ENCODE measurements at regions not wholly inside any gene's neighbourhood (a gene's known extent, or its start where the extent isn't known, plus 50 kb on each side); places are given as distances from the start of the nearest gene placed in this dataset.
A peak's percentile ranks its signal among the peaks of the same experiment; 100 is the strongest.
"Not testable (repeated sequence)": the region's sequence is repeated elsewhere in the genome, so short reads cannot be mapped to it uniquely, and the experiment has no call there.

DNA sequence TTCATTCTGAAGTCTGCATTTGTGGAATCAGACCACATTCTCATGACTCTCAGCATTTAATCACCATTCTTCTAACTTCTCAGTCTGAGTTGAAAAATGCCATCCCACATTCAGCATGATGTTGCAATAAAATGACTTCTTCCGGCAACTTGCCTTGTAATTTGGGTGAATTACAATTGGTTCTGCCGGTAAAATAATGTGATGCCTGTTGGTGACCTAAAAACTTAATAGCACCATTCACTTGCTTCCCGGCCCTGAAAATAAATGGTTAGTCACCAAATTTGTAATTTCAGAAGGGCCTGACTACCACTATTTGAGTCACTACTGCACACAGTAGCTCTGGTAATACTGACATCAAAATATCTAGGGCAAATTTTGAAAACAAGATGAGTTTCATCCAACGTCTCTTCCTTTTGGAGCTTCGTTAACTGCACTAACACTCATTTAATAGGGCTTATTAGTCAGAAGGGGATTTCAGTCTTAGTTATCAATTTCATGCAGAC, 637.1 kb upstream of the CHAC2 start:
- H3K27me3 ChIP-seq (ENCODE audit: control insufficient read depth, insufficient read depth, low read length): no peaks in the 10 kb centered on the region
- no peaks in the 10 kb centered on the region for H3K4me1 ChIP-seq (ENCODE audit: control insufficient read depth, insufficient read depth, low read length)
- no peak overlapping the region for H3K4me3 ChIP-seq (ENCODE audit: low read depth, low read length)
- no peaks in the 10 kb centered on the region for H3K9me3 ChIP-seq (ENCODE audit: control insufficient read depth, insufficient read depth, low read length)
- H3K36me3 ChIP-seq (ENCODE audit: control insufficient read depth, insufficient read depth, low read length): no peaks in the 10 kb centered on the region
- DNase-seq (ENCODE audit: low read depth in 4 of 6, low spot score in 6 of 6): no peak
- no peak overlapping the region for H3K27ac ChIP-seq (ENCODE audit: low read depth, low read length)
- no CpG with 5 or more reads among the region's 5 CpGs for WGBS (ENCODE audit: insufficient coverage)

GRCh38 chr2:53129851-53130250, 637.8 kb upstream of the CHAC2 start:
- H3K4me3 ChIP-seq (ENCODE audit: low read depth, low read length): no peak overlapping the region
- no peaks in the 10 kb centered on the region for H3K4me1 ChIP-seq (ENCODE audit: control insufficient read depth, insufficient read depth, low read length)
- DNase-seq (ENCODE audit: low read depth in 4 of 6, low spot score in 6 of 6): peak in 1 of 6 donors; percentile 12
- no peaks in the 10 kb centered on the region for H3K9me3 ChIP-seq (ENCODE audit: control insufficient read depth, insufficient read depth, low read length)
- 83% methylated on average over 1 of the region's 1 CpG for WGBS (ENCODE audit: insufficient coverage)
- no peaks in the 10 kb centered on the region for H3K27me3 ChIP-seq (ENCODE audit: control insufficient read depth, insufficient read depth, low read length)
- H3K27ac ChIP-seq (ENCODE audit: low read depth, low read length): no peak overlapping the region
- H3K36me3 ChIP-seq (ENCODE audit: control insufficient read depth, insufficient read depth, low read length): no peaks in the 10 kb centered on the region

DNA sequence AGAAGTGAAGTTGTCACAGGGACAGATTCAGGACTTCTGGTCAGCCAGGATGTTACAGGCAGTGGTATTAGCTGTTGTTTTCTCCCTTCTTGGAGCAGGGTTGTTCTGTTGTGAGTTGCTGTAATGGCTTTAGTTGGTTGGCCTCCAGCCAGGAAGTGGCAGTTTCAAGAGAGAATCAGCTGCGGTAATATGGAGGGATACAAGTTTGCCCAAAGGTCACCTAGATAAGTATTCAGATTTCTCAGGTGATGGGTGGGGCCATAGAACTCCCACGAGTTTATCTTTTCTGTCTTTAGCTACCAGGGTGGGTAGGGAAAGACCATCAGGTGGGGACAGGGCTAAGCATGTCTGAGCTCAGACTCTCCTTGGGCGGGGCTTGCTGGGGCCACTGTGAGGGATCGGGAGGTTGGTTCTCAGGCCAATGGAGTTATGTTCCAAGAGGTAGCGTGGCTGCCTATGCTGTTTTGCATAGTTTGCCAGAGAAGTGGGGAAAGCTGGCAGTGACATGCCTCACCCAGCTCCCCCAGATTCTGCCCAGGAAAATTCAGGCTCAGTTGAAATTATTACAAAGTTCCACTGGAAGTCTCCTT, 640.4 kb upstream of the CHAC2 start:
- 96% methylated on average over 4 of the region's 5 CpGs for WGBS (ENCODE audit: insufficient coverage)
- DNase-seq (ENCODE audit: low read depth in 4 of 6, low spot score in 6 of 6): no peak
- Histone ChIP-seq H3K4me1 (ENCODE audit: control insufficient read depth, insufficient read depth, low read length) (no peaks in the 10 kb centered on the region), H3K27me3 (ENCODE audit: control insufficient read depth, insufficient read depth, low read length) (no peaks in the 10 kb centered on the region), H3K9me3 (ENCODE audit: control insufficient read depth, insufficient read depth, low read length) (no peaks in the 10 kb centered on the region), H3K36me3 (ENCODE audit: control insufficient read depth, insufficient read depth, low read length) (no peaks in the 10 kb centered on the region), H3K4me3 (ENCODE audit: low read depth, low read length) (no peak overlapping the region), H3K27ac (ENCODE audit: low read depth, low read length) (no peak overlapping the region)

DNA sequence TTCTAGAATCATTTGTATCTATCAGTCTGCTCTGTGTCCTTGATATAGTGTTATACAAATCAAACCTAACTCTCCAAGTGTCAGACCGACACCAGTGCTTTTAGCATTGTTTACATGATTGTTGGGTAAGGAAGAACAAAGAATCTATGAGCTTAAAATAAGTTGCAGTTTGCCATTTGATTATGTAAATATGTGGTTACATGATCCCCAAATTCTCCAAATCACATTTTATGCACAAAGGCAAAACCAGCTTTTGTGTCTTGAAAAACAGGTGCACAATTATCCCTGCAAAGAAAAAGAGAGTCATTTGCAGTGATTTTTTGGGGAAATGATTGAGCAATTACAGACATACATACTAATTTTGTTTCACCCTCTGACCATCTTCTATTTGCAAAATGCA, 652.6 kb upstream of the CHAC2 start:
- Histone ChIP-seq H3K4me3 (ENCODE audit: low read depth, low read length) (no peak overlapping the region), H3K36me3 (ENCODE audit: control insufficient read depth, insufficient read depth, low read length) (no peaks in the 10 kb centered on the region), H3K9me3 (ENCODE audit: control insufficient read depth, insufficient read depth, low read length) (no peaks in the 10 kb centered on the region), H3K4me1 (ENCODE audit: control insufficient read depth, insufficient read depth, low read length) (no peaks in the 10 kb centered on the region), H3K27me3 (ENCODE audit: control insufficient read depth, insufficient read depth, low read length) (no peaks in the 10 kb centered on the region), H3K27ac (ENCODE audit: low read depth, low read length) (no peak overlapping the region)
- DNase-seq (ENCODE audit: low read depth in 4 of 6, low spot score in 6 of 6): peak in 1 of 6 donors; percentile 61
- no CpG with 5 or more reads among the region's 1 CpG for WGBS (ENCODE audit: insufficient coverage)

DNA sequence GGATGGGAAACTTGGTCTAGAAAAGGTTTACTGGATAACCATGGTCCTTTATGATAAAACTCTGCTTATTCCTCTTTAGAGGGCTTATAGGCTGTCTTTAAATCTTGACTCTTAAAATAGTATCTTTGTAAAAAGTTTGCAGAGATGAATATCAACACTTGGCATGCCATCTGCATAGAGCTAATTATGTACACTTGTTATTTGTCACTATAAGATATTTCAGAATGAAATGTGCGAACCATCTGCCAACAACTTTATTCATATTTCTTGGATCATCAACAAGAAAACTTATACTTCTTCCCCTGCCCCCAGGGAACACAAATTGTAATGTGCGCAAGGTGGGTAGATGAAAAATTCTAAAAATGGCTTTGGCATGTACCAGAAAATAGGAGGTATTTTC, 653.0 kb upstream of the CHAC2 start:
- peak in 1 of 6 donors; percentile 84 for DNase-seq (ENCODE audit: low read depth in 4 of 6, low spot score in 6 of 6)
- Histone ChIP-seq H3K9me3 (ENCODE audit: control insufficient read depth, insufficient read depth, low read length) (no peaks in the 10 kb centered on the region), H3K27me3 (ENCODE audit: control insufficient read depth, insufficient read depth, low read length) (no peaks in the 10 kb centered on the region), H3K4me3 (ENCODE audit: low read depth, low read length) (no peak overlapping the region), H3K27ac (ENCODE audit: low read depth, low read length) (no peak overlapping the region), H3K4me1 (ENCODE audit: control insufficient read depth, insufficient read depth, low read length) (no peaks in the 10 kb centered on the region), H3K36me3 (ENCODE audit: control insufficient read depth, insufficient read depth, low read length) (no peaks in the 10 kb centered on the region)
- WGBS (ENCODE audit: insufficient coverage): no CpG with 5 or more reads among the region's 2 CpGs

DNA sequence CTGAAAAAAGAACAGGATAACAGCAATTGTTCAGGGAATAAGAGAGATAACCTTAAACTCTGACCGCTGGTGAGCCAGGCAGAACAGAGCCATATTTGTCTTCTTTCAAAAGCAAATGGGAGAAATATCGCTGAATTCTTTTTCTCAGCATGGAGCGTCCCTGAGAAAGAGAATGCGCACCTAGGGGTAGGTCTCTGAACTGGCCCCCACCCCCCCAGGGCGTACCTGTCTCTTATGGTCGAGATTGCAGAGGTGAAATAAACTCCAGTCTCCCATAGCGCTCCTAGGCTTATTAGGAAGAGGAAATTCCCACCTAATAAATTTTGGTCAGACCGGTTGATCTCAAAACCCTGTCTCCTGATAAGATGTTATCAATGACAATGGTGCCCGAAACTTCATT, 655.2 kb upstream of the CHAC2 start:
- not testable (repeated sequence) for DNase-seq (ENCODE audit: low read depth in 4 of 6, low spot score in 6 of 6); H3K4me1 ChIP-seq (ENCODE audit: control insufficient read depth, insufficient read depth, low read length); H3K36me3 ChIP-seq (ENCODE audit: control insufficient read depth, insufficient read depth, low read length); H3K27me3 ChIP-seq (ENCODE audit: control insufficient read depth, insufficient read depth, low read length); H3K9me3 ChIP-seq (ENCODE audit: control insufficient read depth, insufficient read depth, low read length); H3K4me3 ChIP-seq (ENCODE audit: low read depth, low read length); H3K27ac ChIP-seq (ENCODE audit: low read depth, low read length)
- 70% methylated on average over 2 of the region's 9 CpGs for WGBS (ENCODE audit: insufficient coverage)

- H3K4me1 ChIP-seq (ENCODE audit: control insufficient read depth, insufficient read depth, low read length): no peaks in the 10 kb centered on the region
- no peaks in the 10 kb centered on the region for H3K36me3 ChIP-seq (ENCODE audit: control insufficient read depth, insufficient read depth, low read length)
- no peaks in the 10 kb centered on the region for H3K27me3 ChIP-seq (ENCODE audit: control insufficient read depth, insufficient read depth, low read length)
- no CpG with 5 or more reads among the region's 3 CpGs for WGBS (ENCODE audit: insufficient coverage)
- H3K4me3 ChIP-seq (ENCODE audit: low read depth, low read length): no peak overlapping the region
- no peak overlapping the region for H3K27ac ChIP-seq (ENCODE audit: low read depth, low read length)
- no peaks in the 10 kb centered on the region for H3K9me3 ChIP-seq (ENCODE audit: control insufficient read depth, insufficient read depth, low read length)
- no peak for DNase-seq (ENCODE audit: low read depth in 4 of 6, low spot score in 6 of 6)
Measured at GRCh38 chr2:53111406-53111805, 656.2 kb upstream of the CHAC2 start.

DNA sequence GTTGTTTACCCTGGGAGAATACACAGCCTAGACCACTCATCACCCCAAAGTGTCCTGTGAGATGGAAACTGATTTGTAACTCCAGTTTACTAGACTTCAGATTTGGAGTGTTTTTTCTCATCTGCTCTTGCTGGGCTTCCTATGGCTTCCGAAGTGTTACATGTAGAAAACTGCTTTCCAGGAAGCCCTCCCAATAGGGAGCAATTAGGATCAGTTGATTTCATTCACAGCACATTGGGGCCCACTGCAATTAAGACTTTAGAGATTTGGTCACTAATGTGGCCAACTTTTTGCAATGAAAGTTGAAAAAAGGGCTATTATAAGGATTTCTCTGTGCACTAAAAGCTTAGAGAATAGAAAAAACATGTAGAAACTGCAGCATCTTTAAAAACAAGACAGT, 656.6 kb upstream of the CHAC2 start:
- Histone ChIP-seq H3K4me3 (ENCODE audit: low read depth, low read length) (no peak overlapping the region), H3K27ac (ENCODE audit: low read depth, low read length) (no peak overlapping the region), H3K4me1 (ENCODE audit: control insufficient read depth, insufficient read depth, low read length) (no peaks in the 10 kb centered on the region), H3K9me3 (ENCODE audit: control insufficient read depth, insufficient read depth, low read length) (no peaks in the 10 kb centered on the region), H3K27me3 (ENCODE audit: control insufficient read depth, insufficient read depth, low read length) (no peaks in the 10 kb centered on the region), H3K36me3 (ENCODE audit: control insufficient read depth, insufficient read depth, low read length) (no peaks in the 10 kb centered on the region)
- no CpG with 5 or more reads among the region's 1 CpG for WGBS (ENCODE audit: insufficient coverage)
- DNase-seq (ENCODE audit: low read depth in 4 of 6, low spot score in 6 of 6): peak in 4 of 6 donors; percentile 2 to 77 (median 20)

DNA sequence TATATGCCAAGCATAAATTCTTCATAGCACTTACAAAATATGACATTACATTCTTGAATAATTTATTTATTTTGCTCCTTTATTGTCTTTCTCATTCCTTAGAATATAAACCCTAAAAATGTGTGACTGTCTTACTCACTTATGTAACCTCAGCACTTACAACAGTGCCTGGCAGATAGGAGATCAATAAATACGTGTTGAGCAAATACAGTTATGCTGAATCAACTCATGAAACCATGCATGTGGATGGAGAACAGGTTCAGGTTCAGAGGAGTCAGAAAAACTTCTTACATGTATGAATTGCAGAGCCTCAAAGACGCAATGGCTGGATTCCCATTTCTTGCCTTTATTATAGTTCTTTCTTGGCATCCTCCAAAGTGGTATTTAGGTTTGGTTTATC, 659.4 kb upstream of the CHAC2 start:
- Histone ChIP-seq H3K4me1 (ENCODE audit: control insufficient read depth, insufficient read depth, low read length) (no peaks in the 10 kb centered on the region), H3K36me3 (ENCODE audit: control insufficient read depth, insufficient read depth, low read length) (no peaks in the 10 kb centered on the region), H3K27me3 (ENCODE audit: control insufficient read depth, insufficient read depth, low read length) (no peaks in the 10 kb centered on the region), H3K27ac (ENCODE audit: low read depth, low read length) (no peak overlapping the region), H3K4me3 (ENCODE audit: low read depth, low read length) (no peak overlapping the region), H3K9me3 (ENCODE audit: control insufficient read depth, insufficient read depth, low read length) (no peaks in the 10 kb centered on the region)
- no peak for DNase-seq (ENCODE audit: low read depth in 4 of 6, low spot score in 6 of 6)
- no CpG with 5 or more reads among the region's 2 CpGs for WGBS (ENCODE audit: insufficient coverage)

GRCh38 chr2:53104263-53104662, 663.3 kb upstream of the CHAC2 start:
- no CpG with 5 or more reads among the region's 4 CpGs for WGBS (ENCODE audit: insufficient coverage)
- DNase-seq (ENCODE audit: low read depth in 4 of 6, low spot score in 6 of 6): peak in 1 of 6 donors; percentile 14
- Histone ChIP-seq H3K27ac (ENCODE audit: low read depth, low read length) (no peak overlapping the region), H3K4me1 (ENCODE audit: control insufficient read depth, insufficient read depth, low read length) (no peaks in the 10 kb centered on the region), H3K4me3 (ENCODE audit: low read depth, low read length) (no peak overlapping the region), H3K27me3 (ENCODE audit: control insufficient read depth, insufficient read depth, low read length) (no peaks in the 10 kb centered on the region), H3K9me3 (ENCODE audit: control insufficient read depth, insufficient read depth, low read length) (no peaks in the 10 kb centered on the region), H3K36me3 (ENCODE audit: control insufficient read depth, insufficient read depth, low read length) (no peaks in the 10 kb centered on the region)
